ENCODE measurements at regions not wholly inside any gene's neighbourhood (a gene's known extent, or its start where the extent isn't known, plus 50 kb on each side); places are given as distances from the start of the nearest gene placed in this dataset.
"Not testable (repeated sequence)": the region's sequence is repeated elsewhere in the genome, so short reads cannot be mapped to it uniquely, and the experiment has no call there.

DNA sequence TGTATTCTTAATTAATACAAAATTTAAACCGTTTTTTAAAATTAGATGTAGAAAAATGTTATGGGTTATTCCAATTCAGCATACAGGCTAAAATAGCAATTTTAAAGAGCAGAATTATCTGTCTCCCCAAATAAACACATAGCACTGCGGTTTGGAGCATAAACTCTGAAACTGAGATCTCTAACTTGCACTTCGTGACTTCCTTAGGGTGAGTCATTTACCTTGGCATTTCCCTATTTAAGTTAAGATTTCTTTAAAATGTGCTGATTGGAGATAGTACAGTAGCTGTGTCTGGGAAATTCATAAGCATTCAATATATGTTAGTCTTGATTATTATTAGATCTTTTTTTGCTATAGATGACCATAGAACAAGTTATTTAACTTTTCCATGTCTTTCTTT, 143.8 kb downstream of the KDM5D start:
- Mint-ChIP-seq H3K27ac (no peak overlapping the region), H3K36me3 (peaks cover 19% of the 10 kb centered on the region), H3K4me3 (no peak overlapping the region), H3K27me3 (no peaks in the 10 kb centered on the region), H3K4me1 (peaks cover 0 to 3% (median 0%) of the 10 kb centered on the region in 3 donors), H3K9me3 (no peaks in the 10 kb centered on the region)
- ChIA-PET CTCF (no interaction called here), POLR2A (no interaction called here)
- ATAC-seq (replicated peaks in 1 of 4) (no peak), DNase-seq (no peak)
- no peaks in the 10 kb centered on the region for H3K9me3 ChIP-seq
- no peak overlapping the region for H3K4me3 ChIP-seq (ENCODE audit: control insufficient read depth in 1 of 2, extremely low read depth in 1 of 2, low read length in 1 of 2)
- H3K36me3 ChIP-seq (ENCODE audit: control insufficient read depth in 2 of 2, extremely low read depth in 1 of 2, insufficient read depth in 1 of 2, low read length in 1 of 2): peaks cover 0 to 12% of the 10 kb centered on the region in 2 donors
- no peak overlapping the region for H3K27ac ChIP-seq (ENCODE audit: low read length)
- H3K27me3 ChIP-seq (replicated peaks in 1 of 2; ENCODE audit: control insufficient read depth in 2 of 2, extremely low read depth in 1 of 2, insufficient read depth in 2 of 2, low read length in 1 of 2): no peaks in the 10 kb centered on the region
- no CpG with 5 or more reads among the region's 3 CpGs for WGBS (ENCODE audit: insufficient coverage)
- no peaks in the 10 kb centered on the region for H3K4me1 ChIP-seq (ENCODE audit: control insufficient read depth in 1 of 2, extremely low read depth in 1 of 2, insufficient read depth in 2 of 2, low read length in 2 of 2)

DNA sequence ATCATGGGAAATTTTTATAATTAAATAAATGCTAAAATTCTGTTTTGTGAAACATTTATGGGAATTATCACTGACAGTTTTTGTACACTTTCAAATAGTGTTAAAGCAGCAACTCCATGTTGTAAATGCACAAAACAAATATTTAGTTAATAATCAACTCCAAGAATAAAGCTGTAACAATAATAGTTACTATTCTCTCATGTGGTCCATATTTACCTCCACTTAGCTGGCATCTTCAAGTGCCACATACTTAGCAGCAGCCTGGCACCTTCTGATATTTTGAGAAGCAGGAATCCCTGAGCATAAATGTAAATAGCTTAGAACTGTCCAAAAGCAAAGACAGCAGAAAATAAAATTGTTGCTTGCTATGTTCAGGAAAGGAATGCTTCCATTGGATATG, 154.3 kb downstream of the KDM5D start:
- ChIA-PET POLR2A (no interaction called here), CTCF (interaction anchor here in 1 of 2 donors (0.7 kb wide), 1 partner anchor 1554 kb away, joined by 3 read pairs; no protein-coding TSS in a partner anchor)
- H3K4me1 Mint-ChIP-seq: peaks cover 0 to 16% (median 0%) of the 10 kb centered on the region in 3 donors
- no peaks in the 10 kb centered on the region for H3K27me3 Mint-ChIP-seq
- H3K36me3 Mint-ChIP-seq: peaks cover 23% of the 10 kb centered on the region
- no peak overlapping the region for H3K4me3 Mint-ChIP-seq
- no peaks in the 10 kb centered on the region for H3K9me3 Mint-ChIP-seq
- DNase-seq: no peak
- Histone ChIP-seq H3K4me3 (ENCODE audit: control insufficient read depth in 1 of 2, extremely low read depth in 1 of 2, low read length in 1 of 2) (no peak overlapping the region), H3K36me3 (ENCODE audit: control insufficient read depth in 2 of 2, extremely low read depth in 1 of 2, insufficient read depth in 1 of 2, low read length in 1 of 2) (peaks cover 0 to 23% of the 10 kb centered on the region in 2 donors), H3K9me3 (no peaks in the 10 kb centered on the region), H3K4me1 (ENCODE audit: control insufficient read depth in 1 of 2, extremely low read depth in 1 of 2, insufficient read depth in 2 of 2, low read length in 2 of 2) (no peaks in the 10 kb centered on the region), H3K27ac (ENCODE audit: low read length) (no peak overlapping the region), H3K27me3 (replicated peaks in 1 of 2; ENCODE audit: control insufficient read depth in 2 of 2, extremely low read depth in 1 of 2, insufficient read depth in 2 of 2, low read length in 1 of 2) (no peaks in the 10 kb centered on the region)
- H3K27ac Mint-ChIP-seq: no peak overlapping the region
- no peak for ATAC-seq (replicated peaks in 1 of 4)

DNA sequence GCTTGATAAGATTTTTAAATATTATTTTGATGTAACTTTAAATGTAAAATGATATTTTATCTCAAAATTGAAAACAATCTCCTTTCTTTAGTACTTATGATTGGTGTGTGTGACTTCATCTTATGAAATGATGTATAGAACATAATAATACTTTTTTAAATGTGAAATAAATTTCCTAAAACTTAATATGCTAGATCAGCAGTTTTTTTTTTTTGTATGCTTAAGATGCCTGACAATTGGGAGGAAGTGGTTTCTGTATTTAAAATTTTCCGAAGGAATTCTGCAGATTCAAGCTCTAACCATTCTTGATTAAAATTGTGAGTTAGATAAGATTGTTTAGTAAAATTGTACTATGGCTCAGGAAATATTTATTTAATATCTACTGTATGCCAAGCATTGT, 154.9 kb downstream of the KDM5D start:
- no peaks in the 10 kb centered on the region for H3K9me3 ChIP-seq
- Mint-ChIP-seq H3K4me1 (peaks cover 0 to 22% (median 0%) of the 10 kb centered on the region in 3 donors), H3K27ac (no peak overlapping the region), H3K27me3 (no peaks in the 10 kb centered on the region), H3K36me3 (peaks cover 29% of the 10 kb centered on the region), H3K9me3 (no peaks in the 10 kb centered on the region), H3K4me3 (no peak overlapping the region)
- no peak overlapping the region for H3K27ac ChIP-seq (ENCODE audit: low read length)
- no peak overlapping the region for H3K4me3 ChIP-seq (ENCODE audit: control insufficient read depth in 1 of 2, extremely low read depth in 1 of 2, low read length in 1 of 2)
- CTCF ChIA-PET: interaction anchor here in 1 of 2 donors (0.5 to 0.7 kb wide), 2 partner anchors 197 to 1555 kb away, joined by 3 read pairs; no protein-coding TSS in a partner anchor
- ATAC-seq (replicated peaks in 1 of 4) (no peak), DNase-seq (no peak)
- POLR2A ChIA-PET: no interaction called here
- whole genome bisulfite sequencing (ENCODE audit: insufficient coverage): no CpG with 5 or more reads among the region's 1 CpG
- H3K27me3 ChIP-seq (replicated peaks in 1 of 2; ENCODE audit: control insufficient read depth in 2 of 2, extremely low read depth in 1 of 2, insufficient read depth in 2 of 2, low read length in 1 of 2): no peaks in the 10 kb centered on the region
- H3K36me3 ChIP-seq (ENCODE audit: control insufficient read depth in 2 of 2, extremely low read depth in 1 of 2, insufficient read depth in 1 of 2, low read length in 1 of 2): peaks cover 0 to 23% of the 10 kb centered on the region in 2 donors
- no peaks in the 10 kb centered on the region for H3K4me1 ChIP-seq (ENCODE audit: control insufficient read depth in 1 of 2, extremely low read depth in 1 of 2, insufficient read depth in 2 of 2, low read length in 2 of 2)

DNA sequence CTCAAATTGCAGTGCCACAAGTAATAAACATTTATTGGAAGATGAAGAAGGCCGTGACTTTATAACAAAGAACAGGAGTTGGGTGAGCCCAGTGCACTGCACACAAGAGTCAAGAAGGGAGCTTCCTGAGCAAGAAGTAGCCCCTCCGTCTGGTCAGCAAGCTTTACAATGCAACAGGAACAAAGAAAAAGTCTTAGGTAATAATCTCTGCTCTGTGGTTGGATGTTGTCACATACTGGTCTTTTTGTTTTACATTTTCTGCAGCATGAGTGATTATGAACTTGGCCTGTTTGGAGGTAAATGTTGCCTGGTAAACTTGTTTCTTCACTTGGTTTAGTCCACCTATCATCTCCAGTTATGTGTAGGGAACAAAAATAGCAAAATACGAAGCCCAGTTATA, 157.2 kb downstream of the KDM5D start:
- ChIA-PET CTCF (no interaction called here), POLR2A (no interaction called here)
- H3K27me3 ChIP-seq (replicated peaks in 1 of 2; ENCODE audit: control insufficient read depth in 2 of 2, extremely low read depth in 1 of 2, insufficient read depth in 2 of 2, low read length in 1 of 2): no peaks in the 10 kb centered on the region
- peaks cover 23% of the 10 kb centered on the region for H3K36me3 Mint-ChIP-seq
- H3K4me3 ChIP-seq (ENCODE audit: control insufficient read depth in 1 of 2, extremely low read depth in 1 of 2, low read length in 1 of 2): no peak overlapping the region
- WGBS (ENCODE audit: insufficient coverage): no CpG with 5 or more reads among the region's 3 CpGs
- no peak overlapping the region for H3K27ac ChIP-seq (ENCODE audit: low read length)
- H3K27ac Mint-ChIP-seq: no peak overlapping the region
- no peak overlapping the region for H3K4me3 Mint-ChIP-seq
- no peaks in the 10 kb centered on the region for H3K4me1 ChIP-seq (ENCODE audit: control insufficient read depth in 1 of 2, extremely low read depth in 1 of 2, insufficient read depth in 2 of 2, low read length in 2 of 2)
- no peaks in the 10 kb centered on the region for H3K27me3 Mint-ChIP-seq
- H3K9me3 ChIP-seq: no peaks in the 10 kb centered on the region
- DNase-seq (no peak), ATAC-seq (replicated peaks in 1 of 4) (no peak)
- H3K9me3 Mint-ChIP-seq: no peaks in the 10 kb centered on the region
- peaks cover 0 to 36% (median 0%) of the 10 kb centered on the region in 3 donors for H3K4me1 Mint-ChIP-seq
- peaks cover 0 to 20% of the 10 kb centered on the region in 2 donors for H3K36me3 ChIP-seq (ENCODE audit: control insufficient read depth in 2 of 2, extremely low read depth in 1 of 2, insufficient read depth in 1 of 2, low read length in 1 of 2)

DNA sequence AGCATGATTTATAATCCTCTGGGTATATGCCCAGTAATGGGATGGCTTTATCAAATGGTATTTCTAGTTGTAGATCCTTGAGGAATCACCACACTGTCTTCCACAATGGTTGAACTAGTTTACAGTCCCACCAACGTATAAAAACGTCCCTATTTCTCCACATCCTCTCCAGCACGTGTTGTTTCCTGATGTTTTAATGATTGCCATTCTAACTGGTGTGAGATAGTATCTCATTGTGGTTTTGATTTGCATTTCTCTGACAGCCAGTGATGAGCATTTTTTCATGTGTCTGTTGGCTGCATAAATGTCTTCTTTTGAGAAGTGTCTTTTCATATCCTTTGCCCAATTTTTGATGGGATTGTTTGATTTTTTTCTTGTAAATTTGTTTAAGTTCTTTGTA, 163.5 kb downstream of the KDM5D start:
- H3K9me3 Mint-ChIP-seq; H3K36me3 ChIP-seq (ENCODE audit: control insufficient read depth in 2 of 2, extremely low read depth in 1 of 2, insufficient read depth in 1 of 2, low read length in 1 of 2); H3K27me3 ChIP-seq (replicated peaks in 1 of 2; ENCODE audit: control insufficient read depth in 2 of 2, extremely low read depth in 1 of 2, insufficient read depth in 2 of 2, low read length in 1 of 2); H3K36me3 Mint-ChIP-seq; H3K4me3 Mint-ChIP-seq; H3K27ac ChIP-seq (ENCODE audit: low read length); CTCF ChIA-PET; H3K9me3 ChIP-seq; ATAC-seq (replicated peaks in 1 of 4); H3K4me1 ChIP-seq (ENCODE audit: control insufficient read depth in 1 of 2, extremely low read depth in 1 of 2, insufficient read depth in 2 of 2, low read length in 2 of 2); H3K4me3 ChIP-seq (ENCODE audit: control insufficient read depth in 1 of 2, extremely low read depth in 1 of 2, low read length in 1 of 2); H3K27me3 Mint-ChIP-seq: not testable (repeated sequence)
- DNase-seq: peak in 1 of 35 experiments; percentile 16
- no CpG with 5 or more reads among the region's 3 CpGs for WGBS (ENCODE audit: insufficient coverage)
- Mint-ChIP-seq H3K27ac (peak overlapping the region in 1 of 2 donors; percentile 70), H3K4me1 (peaks cover 0 to 62% (median 0%) of the 10 kb centered on the region in 3 donors)
- POLR2A ChIA-PET: interaction anchor here in 1 of 2 donors (0.7 kb wide), 1 partner anchor 13 kb away, joined by 3 read pairs; no protein-coding TSS in a partner anchor

DNA sequence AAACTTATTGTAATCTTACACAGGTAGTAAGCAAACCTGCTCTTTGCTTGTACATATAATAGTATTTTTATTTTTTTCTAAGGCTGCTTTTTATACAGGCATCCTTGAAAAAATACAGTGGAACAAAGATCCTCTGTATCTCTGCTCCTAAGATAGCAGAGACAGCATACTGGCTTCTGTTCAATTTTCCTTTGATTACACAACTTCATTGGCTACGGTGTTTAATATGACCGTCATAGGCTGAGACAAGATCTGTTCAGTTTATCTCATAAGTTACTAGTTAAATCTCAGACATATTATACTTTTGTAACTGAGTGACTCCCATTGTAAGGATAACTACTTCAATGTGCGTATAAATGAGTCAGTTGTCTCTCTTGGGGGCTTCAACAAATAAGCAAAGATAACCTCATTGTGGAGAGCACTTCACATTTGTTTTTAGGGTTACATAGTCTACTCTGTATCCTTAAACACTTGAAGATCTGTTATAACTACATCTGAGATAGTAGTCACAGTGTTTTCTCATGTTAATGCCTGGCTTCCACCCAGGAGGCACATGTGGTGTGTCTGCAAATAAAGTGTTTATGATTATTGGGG, 166.1 kb downstream of the KDM5D start:
- H3K4me3 ChIP-seq (ENCODE audit: control insufficient read depth in 1 of 2, extremely low read depth in 1 of 2, low read length in 1 of 2): no peak overlapping the region
- no peaks in the 10 kb centered on the region for H3K36me3 ChIP-seq (ENCODE audit: control insufficient read depth in 2 of 2, extremely low read depth in 1 of 2, insufficient read depth in 1 of 2, low read length in 1 of 2)
- H3K9me3 Mint-ChIP-seq: no peaks in the 10 kb centered on the region
- ATAC-seq (replicated peaks in 1 of 4) (no peak), DNase-seq (no peak)
- no peak overlapping the region for H3K27ac Mint-ChIP-seq
- no peaks in the 10 kb centered on the region for H3K27me3 Mint-ChIP-seq
- H3K4me1 Mint-ChIP-seq: peaks cover 0 to 63% (median 0%) of the 10 kb centered on the region in 3 donors
- WGBS (ENCODE audit: insufficient coverage): no CpG with 5 or more reads among the region's 3 CpGs
- POLR2A ChIA-PET: no interaction called here
- H3K4me3 Mint-ChIP-seq: no peak overlapping the region
- H3K9me3 ChIP-seq: no peaks in the 10 kb centered on the region
- H3K27me3 ChIP-seq (replicated peaks in 1 of 2; ENCODE audit: control insufficient read depth in 2 of 2, extremely low read depth in 1 of 2, insufficient read depth in 2 of 2, low read length in 1 of 2): no peaks in the 10 kb centered on the region
- H3K4me1 ChIP-seq (ENCODE audit: control insufficient read depth in 1 of 2, extremely low read depth in 1 of 2, insufficient read depth in 2 of 2, low read length in 2 of 2): no peaks in the 10 kb centered on the region
- H3K36me3 Mint-ChIP-seq: peaks cover 7% of the 10 kb centered on the region
- CTCF ChIA-PET: no interaction called here
- no peak overlapping the region for H3K27ac ChIP-seq (ENCODE audit: low read length)

DNA sequence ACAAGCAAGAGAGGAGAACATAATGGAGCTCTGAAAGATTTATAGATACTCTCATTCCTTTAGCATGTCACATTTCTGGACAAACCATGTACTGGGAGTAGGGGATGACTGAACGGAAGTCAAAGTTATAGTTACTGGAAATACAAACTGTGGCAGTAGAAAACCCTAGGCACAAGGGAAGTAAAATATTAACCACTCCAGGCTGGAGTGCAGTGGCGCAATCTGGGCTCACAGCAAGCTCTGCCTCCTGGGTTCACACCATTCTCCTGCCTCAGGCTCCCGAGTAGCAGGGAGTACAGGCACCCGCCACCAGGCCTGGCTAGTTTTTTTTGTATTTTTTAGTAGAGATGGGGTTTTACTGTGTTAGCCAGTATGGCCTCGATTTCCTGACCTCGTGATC, 167.3 kb downstream of the KDM5D start:
- Histone ChIP-seq H3K27me3 (replicated peaks in 1 of 2; ENCODE audit: control insufficient read depth in 2 of 2, extremely low read depth in 1 of 2, insufficient read depth in 2 of 2, low read length in 1 of 2) (no peaks in the 10 kb centered on the region), H3K4me3 (ENCODE audit: control insufficient read depth in 1 of 2, extremely low read depth in 1 of 2, low read length in 1 of 2) (no peak overlapping the region), H3K9me3 (no peaks in the 10 kb centered on the region), H3K4me1 (ENCODE audit: control insufficient read depth in 1 of 2, extremely low read depth in 1 of 2, insufficient read depth in 2 of 2, low read length in 2 of 2) (no peaks in the 10 kb centered on the region), H3K27ac (ENCODE audit: low read length) (no peak overlapping the region), H3K36me3 (ENCODE audit: control insufficient read depth in 2 of 2, extremely low read depth in 1 of 2, insufficient read depth in 1 of 2, low read length in 1 of 2) (no peaks in the 10 kb centered on the region)
- WGBS (ENCODE audit: insufficient coverage): no CpG with 5 or more reads among the region's 6 CpGs
- H3K9me3 Mint-ChIP-seq: no peaks in the 10 kb centered on the region
- H3K4me1 Mint-ChIP-seq: peaks cover 0 to 69% (median 0%) of the 10 kb centered on the region in 3 donors
- no peaks in the 10 kb centered on the region for H3K27me3 Mint-ChIP-seq
- POLR2A ChIA-PET: no interaction called here
- DNase-seq (no peak), ATAC-seq (replicated peaks in 1 of 4) (no peak)
- H3K27ac Mint-ChIP-seq: no peak overlapping the region
- no peak overlapping the region for H3K4me3 Mint-ChIP-seq
- H3K36me3 Mint-ChIP-seq: peaks cover 11% of the 10 kb centered on the region
- CTCF ChIA-PET: no interaction called here

Data from T-cell (primary cell).